Uterus (tissue), 2 donors: ENCODE measurements at regions not wholly inside any gene's neighbourhood (a gene's known extent, or its start where the extent isn't known, plus 50 kb on each side); places are given as distances from the start of the nearest gene placed in this dataset.

Source experiments
- CTCF ChIP-seq, 4 experiments: fragments of 200-600 bp in 2 of 4; fragments of 450-650 bp in 2 of 4; sonication (generic) in 2 of 4; IDR thresholded peaks; one replicate each; pipeline ENCODE4 v1.5.1; 2016 to 2019; ENCODE audit warnings: antibody characterized with exemption in 4 of 4, mild to moderate bottlenecking in 2 of 4, moderate library complexity in 1 of 4
- POLR2A ChIP-seq, 2 donors: fragments of 450-650 bp; IDR thresholded peaks; one replicate each; pipeline ENCODE4 v1.6.1; 2016; ENCODE audit warnings: antibody characterized with exemption in 2 of 2, mild to moderate bottlenecking in 1 of 2, moderate library complexity in 1 of 2

GRCh38 chr7:10685040-10685439, 288.6 kb upstream of the PHF14 start:
- TF ChIP-seq POLR2A (IDR thresholded peaks at IDR 0.05) (no peak), CTCF (IDR thresholded peaks at IDR 0.05) (no peak)
